SK-N-SH (cell line): ENCODE measurements at regions not wholly inside any gene's neighbourhood (a gene's known extent, or its start where the extent isn't known, plus 50 kb on each side); places are given as distances from the start of the nearest gene placed in this dataset.

Source experiments
- CTCF ChIA-PET: fragments of 300-600, 350-600 bp; formaldehyde crosslinking; extraction: SDS; loops from one replicate; lab custom pipeline; 2021; lab: Yijun Ruan, JAX
- POLR2A ChIA-PET: fragments of 350-600 bp; sonication (Branson Sonifier 250); formaldehyde crosslinking; extraction: SDS; loops from one replicate; lab custom pipeline; 2020; ENCODE audit warnings: antibody characterized with exemption, inconsistent platforms; lab: Yijun Ruan, JAX
- DNase-seq: peaks from one replicate; pipeline ENCODE4 v3.0.0; 2012
- H2AFZ ChIP-seq: fragments of 200-600 bp; sonication (generic); 2 replicates; pipeline ENCODE4 v1.8.1; 2016; ENCODE audit warnings: antibody characterized with exemption, mild to moderate bottlenecking, low read depth
- H3F3A ChIP-seq: fragments of 200-600 bp; sonication (generic); replicated peaks from 2 replicates; pipeline ENCODE3; 2016; ENCODE audit warnings: antibody characterized with exemption, mild to moderate bottlenecking; ENCODE audit not compliant: insufficient read depth
- H3K27ac ChIP-seq, 2 experiments: fragments of 200-500 bp in 1 of 2; fragments of 200-600 bp in 1 of 2; sonication (Bioruptor generic) in 1 of 2; sonication (generic), shearing (Covaris generic) in 1 of 2; 2 replicates each; pipeline versions ENCODE4 v1.5.1 to v1.6.1; 2014 to 2016; ENCODE audit warnings: low read depth in 2 of 2, inconsistent platforms in 1 of 2, low read length in 1 of 2, mild to moderate bottlenecking in 1 of 2, mixed read lengths in 1 of 2
- H3K27me3 ChIP-seq: fragments of 200-600 bp; sonication (generic), shearing (Covaris generic); 2 replicates; pipeline ENCODE4 v1.6.1; 2016; ENCODE audit warnings: mixed run types; ENCODE audit not compliant: insufficient read depth
- H3K36me3 ChIP-seq, 2 experiments: fragments of 200-500 bp in 1 of 2; fragments of 200-600 bp in 1 of 2; sonication (Bioruptor generic) in 1 of 2; sonication (generic) in 1 of 2; replicated peaks in 1 of 2; 2 replicates each; pipeline versions ENCODE3 to v1.5.1; 2014 to 2016; ENCODE audit warnings: low read length in 1 of 2, mild to moderate bottlenecking in 1 of 2; ENCODE audit not compliant: insufficient read depth in 2 of 2, control insufficient read depth in 1 of 2
- H3K4me1 ChIP-seq, 2 experiments: fragments of 200-500 bp in 1 of 2; fragments of 200-600 bp in 1 of 2; sonication (Bioruptor generic) in 1 of 2; sonication (generic), shearing (Covaris generic) in 1 of 2; 2 replicates each; pipeline versions ENCODE4 v1.5.1 to v1.6.1; 2014 to 2016; ENCODE audit warnings: low read depth in 1 of 2, low read length in 1 of 2, mixed run types in 1 of 2; ENCODE audit not compliant: insufficient read depth in 2 of 2, control insufficient read depth in 1 of 2
- H3K4me2 ChIP-seq: fragments of 200-600 bp; sonication (generic), shearing (Covaris generic); 2 replicates; pipeline ENCODE4 v1.6.1; 2017; ENCODE audit warnings: mixed run types
- H3K4me3 ChIP-seq, 2 experiments: fragments of 200-500 bp in 1 of 2; fragments of 200-600 bp in 1 of 2; sonication (Bioruptor generic) in 1 of 2; sonication (generic), shearing (Covaris generic) in 1 of 2; 2 replicates each; pipeline versions ENCODE4 v1.5.1 to v1.8.1; 2014 to 2016; ENCODE audit warnings: low read depth in 2 of 2, inconsistent platforms in 1 of 2, low read length in 1 of 2, mild to moderate bottlenecking in 1 of 2, mixed read lengths in 1 of 2, moderate library complexity in 1 of 2
- H3K79me2 ChIP-seq: fragments of 200-600 bp; sonication (generic); 2 replicates; pipeline ENCODE4 v1.8.1; 2017; ENCODE audit warnings: mild to moderate bottlenecking; ENCODE audit not compliant: insufficient read depth
- H3K9ac ChIP-seq: fragments of 200-600 bp; sonication (generic); 2 replicates; pipeline ENCODE4 v1.6.1; 2017; ENCODE audit warnings: mixed run types
- H3K9me2 ChIP-seq: fragments of 200-600 bp; sonication (generic); 2 replicates; pipeline ENCODE4 v1.6.1; 2017; ENCODE audit warnings: mixed run types
- H3K9me3 ChIP-seq: fragments of 200-600 bp; sonication (generic); 2 replicates; pipeline ENCODE4 v1.6.1; 2017; ENCODE audit warnings: mixed run types, mild to moderate bottlenecking, moderate library complexity
- H4K20me1 ChIP-seq: fragments of 200-600 bp; sonication (generic); 2 replicates; pipeline ENCODE4 v1.6.1; 2017; ENCODE audit warnings: mild to moderate bottlenecking, mixed run types; ENCODE audit not compliant: insufficient read depth
- ELF1 ChIP-seq: IDR thresholded peaks from 2 replicates; pipeline ENCODE4 v1.4.0; 2012
- EZH2phosphoT487 ChIP-seq: fragments of 200-600 bp; sonication (generic); IDR thresholded peaks from 2 replicates; pipeline ENCODE4 v1.6.1; 2017; ENCODE audit warnings: low read depth, mixed run types, mild to moderate bottlenecking, antibody characterized with exemption, moderate library complexity, borderline replicate concordance
- FOSL2 ChIP-seq: IDR thresholded peaks from 2 replicates; pipeline ENCODE4 v1.4.0; 2012; ENCODE audit warnings: low read depth, mild to moderate bottlenecking, moderate library complexity, borderline replicate concordance
- NRF1 ChIP-seq: IDR thresholded peaks from 2 replicates; pipeline ENCODE4 v1.6.1; 2012; ENCODE audit warnings: low read depth, mild to moderate bottlenecking, low read length
- RAD21 ChIP-seq: IDR thresholded peaks from 2 replicates; pipeline ENCODE4 v1.6.1; 2012; ENCODE audit warnings: mild to moderate bottlenecking, low read length
- SMC3 ChIP-seq: IDR thresholded peaks from 2 replicates; pipeline ENCODE4 v1.6.1; 2012; ENCODE audit warnings: low read depth, low read length, improper control_type of control experiment
- TEAD4 ChIP-seq: IDR thresholded peaks from 2 replicates; pipeline ENCODE4 v1.4.0; 2012; ENCODE audit warnings: mild to moderate bottlenecking, borderline replicate concordance; ENCODE audit not compliant: insufficient read depth
- WGBS: methylation state at CpG from one replicate; pipeline ENCODE4 v1.1.6; 2017; ENCODE audit warnings: low lambda C conversion rate; 5-methylcytosine and 5-hydroxymethylcytosine counted together
- TF ChIP-seq, protein P1 (sequence below): fragments of 150-350 bp; IDR thresholded peaks from 2 replicates; pipeline ENCODE4 v1.6.1; 2017; ENCODE audit warnings: antibody characterized with exemption, low read length, low read depth, borderline replicate concordance
- TF ChIP-seq, protein P2 (sequence below): IDR thresholded peaks from 2 replicates; pipeline ENCODE4; 2012
- TF ChIP-seq, protein P3 (sequence below): IDR thresholded peaks from 2 replicates; pipeline ENCODE4 v1.4.0; 2012; ENCODE audit warnings: low read depth, borderline replicate concordance
- TF ChIP-seq, protein P4 (sequence below): IDR thresholded peaks from 2 replicates; pipeline ENCODE4 v1.4.0; 2012; ENCODE audit warnings: low read depth, borderline replicate concordance

DNA sequence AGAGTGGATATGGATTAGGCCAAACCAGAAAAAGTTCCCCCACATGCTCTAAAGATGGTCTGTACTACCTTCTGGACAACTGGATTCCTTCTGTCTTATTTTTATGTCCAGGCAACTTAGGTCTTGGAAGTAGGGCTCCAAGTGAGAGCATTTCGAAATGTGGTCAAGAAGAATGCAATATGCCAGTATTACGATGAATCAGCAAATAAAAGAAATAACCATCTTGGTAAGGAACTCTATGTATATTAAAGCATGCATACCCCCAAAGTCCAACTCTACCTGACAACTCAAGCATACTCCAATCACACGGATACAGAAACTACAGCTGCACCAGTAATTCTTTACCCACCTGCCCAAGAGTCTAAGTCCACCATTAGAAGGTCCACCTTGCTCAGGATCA lies 234.5 kb downstream of the HNRNPD start:
- no peaks in the 10 kb centered on the region for H3K4me1 ChIP-seq
- H3K4me3 ChIP-seq, result no peak overlapping the region
- 13% methylated on average over 3 of the region's 3 CpGs for WGBS
- no peaks in the 10 kb centered on the region for H3F3A ChIP-seq
- H3K9me2 ChIP-seq, result no peaks in the 10 kb centered on the region
- CTCF ChIA-PET, result no interaction called here
- TF ChIP-seq, protein P1, sequence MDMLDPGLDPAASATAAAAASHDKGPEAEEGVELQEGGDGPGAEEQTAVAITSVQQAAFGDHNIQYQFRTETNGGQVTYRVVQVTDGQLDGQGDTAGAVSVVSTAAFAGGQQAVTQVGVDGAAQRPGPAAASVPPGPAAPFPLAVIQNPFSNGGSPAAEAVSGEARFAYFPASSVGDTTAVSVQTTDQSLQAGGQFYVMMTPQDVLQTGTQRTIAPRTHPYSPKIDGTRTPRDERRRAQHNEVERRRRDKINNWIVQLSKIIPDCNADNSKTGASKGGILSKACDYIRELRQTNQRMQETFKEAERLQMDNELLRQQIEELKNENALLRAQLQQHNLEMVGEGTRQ, result no peak
- TF ChIP-seq TEAD4 (no peak), NRF1 (no peak), RAD21 (no peak), ELF1 (no peak), EZH2phosphoT487 (no peak), FOSL2 (no peak)
- TF ChIP-seq, protein P2, sequence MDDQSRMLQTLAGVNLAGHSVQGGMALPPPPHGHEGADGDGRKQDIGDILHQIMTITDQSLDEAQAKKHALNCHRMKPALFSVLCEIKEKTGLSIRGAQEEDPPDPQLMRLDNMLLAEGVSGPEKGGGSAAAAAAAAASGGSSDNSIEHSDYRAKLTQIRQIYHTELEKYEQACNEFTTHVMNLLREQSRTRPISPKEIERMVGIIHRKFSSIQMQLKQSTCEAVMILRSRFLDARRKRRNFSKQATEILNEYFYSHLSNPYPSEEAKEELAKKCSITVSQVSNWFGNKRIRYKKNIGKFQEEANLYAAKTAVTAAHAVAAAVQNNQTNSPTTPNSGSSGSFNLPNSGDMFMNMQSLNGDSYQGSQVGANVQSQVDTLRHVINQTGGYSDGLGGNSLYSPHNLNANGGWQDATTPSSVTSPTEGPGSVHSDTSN, result no peak
- TF ChIP-seq, protein P3, sequence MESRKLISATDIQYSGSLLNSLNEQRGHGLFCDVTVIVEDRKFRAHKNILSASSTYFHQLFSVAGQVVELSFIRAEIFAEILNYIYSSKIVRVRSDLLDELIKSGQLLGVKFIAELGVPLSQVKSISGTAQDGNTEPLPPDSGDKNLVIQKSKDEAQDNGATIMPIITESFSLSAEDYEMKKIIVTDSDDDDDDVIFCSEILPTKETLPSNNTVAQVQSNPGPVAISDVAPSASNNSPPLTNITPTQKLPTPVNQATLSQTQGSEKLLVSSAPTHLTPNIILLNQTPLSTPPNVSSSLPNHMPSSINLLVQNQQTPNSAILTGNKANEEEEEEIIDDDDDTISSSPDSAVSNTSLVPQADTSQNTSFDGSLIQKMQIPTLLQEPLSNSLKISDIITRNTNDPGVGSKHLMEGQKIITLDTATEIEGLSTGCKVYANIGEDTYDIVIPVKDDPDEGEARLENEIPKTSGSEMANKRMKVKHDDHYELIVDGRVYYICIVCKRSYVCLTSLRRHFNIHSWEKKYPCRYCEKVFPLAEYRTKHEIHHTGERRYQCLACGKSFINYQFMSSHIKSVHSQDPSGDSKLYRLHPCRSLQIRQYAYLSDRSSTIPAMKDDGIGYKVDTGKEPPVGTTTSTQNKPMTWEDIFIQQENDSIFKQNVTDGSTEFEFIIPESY, result no peak
- no peaks in the 10 kb centered on the region for H3K27me3 ChIP-seq
- POLR2A ChIA-PET, result no interaction called here
- no peaks in the 10 kb centered on the region for H3K36me3 ChIP-seq
- H2AFZ ChIP-seq, result no peak overlapping the region
- H3K4me2 ChIP-seq, result no peak overlapping the region
- no peak overlapping the region for H3K9ac ChIP-seq
- no peaks in the 10 kb centered on the region for H3K9me3 ChIP-seq
- no peak overlapping the region for H3K27ac ChIP-seq
- no peak for DNase-seq
- no peaks in the 10 kb centered on the region for H4K20me1 ChIP-seq
- H3K79me2 ChIP-seq, result no peaks in the 10 kb centered on the region

DNA sequence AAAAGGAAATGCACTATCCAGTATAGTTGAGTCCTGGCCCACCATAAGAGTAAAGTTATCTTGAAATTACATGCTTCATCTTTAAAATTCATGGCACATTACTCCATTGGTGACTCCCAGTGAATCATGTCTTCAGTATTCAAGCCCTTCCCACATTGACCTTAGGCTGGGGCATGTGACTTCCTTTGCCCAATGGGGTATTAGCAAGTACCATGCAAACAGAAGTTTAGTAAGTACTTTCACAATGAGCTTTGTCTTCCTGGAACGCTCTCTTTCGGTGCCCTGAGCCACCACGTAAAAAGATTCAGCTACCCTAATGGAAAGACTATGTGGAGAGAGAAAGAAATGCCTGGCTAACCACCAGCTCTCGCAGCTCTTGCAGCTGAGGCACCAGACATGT lies 235.4 kb downstream of the HNRNPD start:
- Histone ChIP-seq H3K4me2 (no peak overlapping the region), H3K9me3 (no peaks in the 10 kb centered on the region), H3K9me2 (no peaks in the 10 kb centered on the region), H3K4me3 (no peak overlapping the region), H3K27me3 (no peaks in the 10 kb centered on the region), H3F3A (no peaks in the 10 kb centered on the region), H3K27ac (no peak overlapping the region), H3K36me3 (no peaks in the 10 kb centered on the region), H3K79me2 (no peaks in the 10 kb centered on the region), H2AFZ (no peak overlapping the region), H3K9ac (no peak overlapping the region), H3K4me1 (no peaks in the 10 kb centered on the region), H4K20me1 (no peaks in the 10 kb centered on the region)
- WGBS, result 4% methylated on average over 4 of the region's 4 CpGs
- ChIA-PET POLR2A (no interaction called here), CTCF (no interaction called here)
- DNase-seq, result no peak
- TF ChIP-seq, protein P4, sequence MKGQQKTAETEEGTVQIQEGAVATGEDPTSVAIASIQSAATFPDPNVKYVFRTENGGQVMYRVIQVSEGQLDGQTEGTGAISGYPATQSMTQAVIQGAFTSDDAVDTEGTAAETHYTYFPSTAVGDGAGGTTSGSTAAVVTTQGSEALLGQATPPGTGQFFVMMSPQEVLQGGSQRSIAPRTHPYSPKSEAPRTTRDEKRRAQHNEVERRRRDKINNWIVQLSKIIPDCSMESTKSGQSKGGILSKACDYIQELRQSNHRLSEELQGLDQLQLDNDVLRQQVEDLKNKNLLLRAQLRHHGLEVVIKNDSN, result peak; percentile 26; the same call in 1 of the 2 replicates
- TF ChIP-seq SMC3, result no peak
